ENCODE measurements at regions not wholly inside any gene's neighbourhood (a gene's known extent, or its start where the extent isn't known, plus 50 kb on each side); places are given as distances from the start of the nearest gene placed in this dataset.

- no peaks in the 10 kb centered on the region for H3K27me3 ChIP-seq (replicated peaks; ENCODE audit: insufficient read depth)
- no peaks in the 10 kb centered on the region for H3K79me2 ChIP-seq (ENCODE audit: insufficient read depth)
- H4K20me1 ChIP-seq (ENCODE audit: insufficient read depth): no peaks in the 10 kb centered on the region
- no peak for TF ChIP-seq EZH2 (IDR thresholded peaks at IDR 0.05; ENCODE audit: insufficient read depth, poor library complexity, severe bottlenecking)
- TF ChIP-seq EZH2phosphoT487 (IDR thresholded peaks at IDR 0.05; ENCODE audit: insufficient read depth, low read depth): no peak
- H3K9me3 ChIP-seq (ENCODE audit: low read depth): no peaks in the 10 kb centered on the region
- no peak overlapping the region for H2AFZ ChIP-seq
- no peak overlapping the region for H3K27ac ChIP-seq
- H3K36me3 ChIP-seq (ENCODE audit: low read depth): no peaks in the 10 kb centered on the region
- H3F3A ChIP-seq (ENCODE audit: insufficient read depth): no peaks in the 10 kb centered on the region
- no peaks in the 10 kb centered on the region for H3K4me1 ChIP-seq (ENCODE audit: insufficient read depth)
- H3K9me2 ChIP-seq (ENCODE audit: insufficient read depth): no peaks in the 10 kb centered on the region
- no peak overlapping the region for H3K4me2 ChIP-seq (ENCODE audit: unreplicated experiment)
- H3K4me3 ChIP-seq: no peak overlapping the region
- DNase-seq: no peak
- 65 to 69% methylated on average over 7 of the region's 7 CpGs for WGBS, 2 experiments (ENCODE audit: low coverage in 1 of 2, low lambda C conversion rate in 2 of 2, missing lambda C conversion rate in 2 of 2)
- H3K9ac ChIP-seq: no peak overlapping the region
- in situ Hi-C loops (cut with MboI): no loop called here
Measured at GRCh38 chr6:20327141-20327540, 74.5 kb upstream of the E2F3 start.

GRCh38 chr6:20328266-20328923 is 73.3 kb upstream of the E2F3 start:
- no peaks in the 10 kb centered on the region for H3K9me2 ChIP-seq (ENCODE audit: insufficient read depth)
- WGBS, 2 experiments (ENCODE audit: low coverage in 1 of 2, low lambda C conversion rate in 2 of 2, missing lambda C conversion rate in 2 of 2): 32 to 43% methylated on average over 5 of the region's 5 CpGs
- H3K4me2 ChIP-seq (ENCODE audit: unreplicated experiment): no peak overlapping the region
- in situ Hi-C loops (cut with MboI): no loop called here
- H3K36me3 ChIP-seq (ENCODE audit: low read depth): no peaks in the 10 kb centered on the region
- no peak overlapping the region for H3K27ac ChIP-seq
- no peaks in the 10 kb centered on the region for H3K9me3 ChIP-seq (ENCODE audit: low read depth)
- TF ChIP-seq EZH2 (IDR thresholded peaks at IDR 0.05; ENCODE audit: insufficient read depth, poor library complexity, severe bottlenecking): no peak
- TF ChIP-seq EZH2phosphoT487 (IDR thresholded peaks at IDR 0.05; ENCODE audit: insufficient read depth, low read depth): no peak
- no peak overlapping the region for H3K4me3 ChIP-seq
- H3K27me3 ChIP-seq (replicated peaks; ENCODE audit: insufficient read depth): no peaks in the 10 kb centered on the region
- no peaks in the 10 kb centered on the region for H3K4me1 ChIP-seq (ENCODE audit: insufficient read depth)
- no peaks in the 10 kb centered on the region for H4K20me1 ChIP-seq (ENCODE audit: insufficient read depth)
- H3K9ac ChIP-seq: no peak overlapping the region
- no peak overlapping the region for H2AFZ ChIP-seq
- no peaks in the 10 kb centered on the region for H3F3A ChIP-seq (ENCODE audit: insufficient read depth)
- no peak for DNase-seq
- no peaks in the 10 kb centered on the region for H3K79me2 ChIP-seq (ENCODE audit: insufficient read depth)

- Histone ChIP-seq H3K9me2 (ENCODE audit: insufficient read depth) (no peaks in the 10 kb centered on the region), H3K79me2 (ENCODE audit: insufficient read depth) (no peaks in the 10 kb centered on the region), H3F3A (ENCODE audit: insufficient read depth) (no peaks in the 10 kb centered on the region), H2AFZ (no peak overlapping the region), H3K9ac (no peak overlapping the region), H3K4me3 (no peak overlapping the region), H3K27ac (no peak overlapping the region), H3K4me2 (ENCODE audit: unreplicated experiment) (no peak overlapping the region), H3K36me3 (ENCODE audit: low read depth) (no peaks in the 10 kb centered on the region), H3K27me3 (replicated peaks; ENCODE audit: insufficient read depth) (no peaks in the 10 kb centered on the region), H3K4me1 (ENCODE audit: insufficient read depth) (no peaks in the 10 kb centered on the region), H4K20me1 (ENCODE audit: insufficient read depth) (no peaks in the 10 kb centered on the region), H3K9me3 (ENCODE audit: low read depth) (no peaks in the 10 kb centered on the region)
- DNase-seq: no peak
- in situ Hi-C loops (cut with MboI): no loop called here
- TF ChIP-seq EZH2 (IDR thresholded peaks at IDR 0.05; ENCODE audit: insufficient read depth, poor library complexity, severe bottlenecking): no peak
- TF ChIP-seq EZH2phosphoT487 (IDR thresholded peaks at IDR 0.05; ENCODE audit: insufficient read depth, low read depth): no peak
- whole genome bisulfite sequencing, 2 experiments (ENCODE audit: low coverage in 1 of 2, low lambda C conversion rate in 2 of 2, missing lambda C conversion rate in 2 of 2): 18 to 24% methylated on average over 3 of the region's 3 CpGs
Measured at GRCh38 chr6:20328924-20329300, 72.8 kb upstream of the E2F3 start.

- DNase-seq: no peak
- no peak overlapping the region for H3K9ac ChIP-seq
- no peak overlapping the region for H3K4me3 ChIP-seq
- 12 to 17% methylated on average over 3 of the region's 3 CpGs for WGBS, 2 experiments (ENCODE audit: low coverage in 1 of 2, low lambda C conversion rate in 2 of 2, missing lambda C conversion rate in 2 of 2)
- H2AFZ ChIP-seq: no peak overlapping the region
- no peaks in the 10 kb centered on the region for H4K20me1 ChIP-seq (ENCODE audit: insufficient read depth)
- H3K27me3 ChIP-seq (replicated peaks; ENCODE audit: insufficient read depth): no peaks in the 10 kb centered on the region
- H3K27ac ChIP-seq: no peak overlapping the region
- no peaks in the 10 kb centered on the region for H3K9me3 ChIP-seq (ENCODE audit: low read depth)
- H3F3A ChIP-seq (ENCODE audit: insufficient read depth): no peaks in the 10 kb centered on the region
- in situ Hi-C loops (cut with MboI): no loop called here
- no peaks in the 10 kb centered on the region for H3K36me3 ChIP-seq (ENCODE audit: low read depth)
- no peak overlapping the region for H3K4me2 ChIP-seq (ENCODE audit: unreplicated experiment)
- no peaks in the 10 kb centered on the region for H3K9me2 ChIP-seq (ENCODE audit: insufficient read depth)
- TF ChIP-seq EZH2phosphoT487 (IDR thresholded peaks at IDR 0.05; ENCODE audit: insufficient read depth, low read depth): no peak
- no peak for TF ChIP-seq EZH2 (IDR thresholded peaks at IDR 0.05; ENCODE audit: insufficient read depth, poor library complexity, severe bottlenecking)
- H3K4me1 ChIP-seq (ENCODE audit: insufficient read depth): no peaks in the 10 kb centered on the region
- H3K79me2 ChIP-seq (ENCODE audit: insufficient read depth): no peaks in the 10 kb centered on the region
Measured at GRCh38 chr6:20331042-20331441, 70.6 kb upstream of the E2F3 start.

GRCh38 chr6:20331625-20332024 is 70.1 kb upstream of the E2F3 start:
- Histone ChIP-seq H3K27me3 (replicated peaks; ENCODE audit: insufficient read depth) (no peaks in the 10 kb centered on the region), H3K79me2 (ENCODE audit: insufficient read depth) (no peaks in the 10 kb centered on the region), H3K36me3 (ENCODE audit: low read depth) (no peaks in the 10 kb centered on the region), H3K9ac (no peak overlapping the region), H3K27ac (no peak overlapping the region), H3F3A (ENCODE audit: insufficient read depth) (no peaks in the 10 kb centered on the region), H2AFZ (no peak overlapping the region), H3K9me3 (ENCODE audit: low read depth) (no peaks in the 10 kb centered on the region), H3K4me1 (ENCODE audit: insufficient read depth) (no peaks in the 10 kb centered on the region), H3K4me2 (ENCODE audit: unreplicated experiment) (no peak overlapping the region), H3K4me3 (no peak overlapping the region), H3K9me2 (ENCODE audit: insufficient read depth) (no peaks in the 10 kb centered on the region), H4K20me1 (ENCODE audit: insufficient read depth) (no peaks in the 10 kb centered on the region)
- in situ Hi-C loops (cut with MboI): no loop called here
- TF ChIP-seq EZH2 (IDR thresholded peaks at IDR 0.05; ENCODE audit: insufficient read depth, poor library complexity, severe bottlenecking): no peak
- TF ChIP-seq EZH2phosphoT487 (IDR thresholded peaks at IDR 0.05; ENCODE audit: insufficient read depth, low read depth): no peak
- DNase-seq: no peak
- 40 to 51% methylated on average over 5 of the region's 5 CpGs for WGBS, 2 experiments (ENCODE audit: low coverage in 1 of 2, low lambda C conversion rate in 2 of 2, missing lambda C conversion rate in 2 of 2)
